K562 (cell line): ENCODE measurements at regions not wholly inside any gene's neighbourhood (a gene's known extent, or its start where the extent isn't known, plus 50 kb on each side); places are given as distances from the start of the nearest gene placed in this dataset.

ENCODE experiments used
- ATAC-seq: fragments of 200-7000 bp; cut with Tn5 transposase; 3 replicates; pipeline ENCODE4 v1.9.1; 2020; ENCODE audit warnings: moderate library complexity
- BruUV-seq: library from RNA; stranded (reverse); fragments of 400-500 nt; replicated peaks from 2 replicates; lab custom pipeline; 2021; lab: Mats Ljungman, UMichigan
- CTCF ChIA-PET: fragments of 300-600 bp; formaldehyde crosslinking; extraction: SDS; loops from one replicate; lab custom pipeline; 2021; ENCODE audit warnings: low intra/inter-chr PET ratio; lab: Yijun Ruan, JAX
- POLR2A ChIA-PET: fragments of 300-600, 350-650 bp; sonication (Branson Sonifier 250); formaldehyde crosslinking; extraction: SDS; loops from one replicate; lab custom pipeline; 2021; ENCODE audit warnings: antibody characterized with exemption, inconsistent platforms; lab: Yijun Ruan, JAX
- DNase-seq, 4 experiments: peaks; one replicate each; pipeline versions ENCODE4 v3.0.0 to v3.0.0-alpha.2; 2011 to 2018; ENCODE audit warnings: low spot score in 3 of 4, mixed read lengths in 3 of 4; ENCODE audit errors: extremely low read depth in 1 of 4
- FAIRE-seq: peaks from 2 replicates; lab custom pipeline; 2011; peaks lifted over from hg19 to GRCh38; lab: Jason Lieb, UNC
- H2AFZ ChIP-seq: 2 replicates; pipeline ENCODE4 v1.6.0; 2011; ENCODE audit warnings: low read depth, low read length, control low read depth, inconsistent platforms
- H3K27ac ChIP-seq: fragments of 200-600 bp; 3 replicates; pipeline ENCODE4 v1.8.0; 2011; ENCODE audit warnings: low read depth, mild to moderate bottlenecking, control low read depth, inconsistent platforms, low read length, moderate library complexity, mixed read lengths; ENCODE audit errors: extremely low read depth
- H3K27me3 ChIP-seq, 2 experiments: fragments of 300-600 bp in 1 of 2; 2 replicates in 1 of 2; 3 replicates in 1 of 2; pipeline versions ENCODE4 v1.6.0 to v1.8.0; 2011; ENCODE audit warnings: inconsistent platforms in 2 of 2, low read length in 2 of 2, mild to moderate bottlenecking in 1 of 2, mixed read lengths in 1 of 2, moderate library complexity in 1 of 2; ENCODE audit not compliant: control insufficient read depth in 2 of 2, insufficient read depth in 2 of 2
- H3K36me3 ChIP-seq: fragments of 300-600 bp; 3 replicates; pipeline ENCODE4 v1.8.0; 2011; ENCODE audit warnings: mild to moderate bottlenecking, low read length, inconsistent platforms; ENCODE audit not compliant: control insufficient read depth, insufficient read depth
- H3K4me1 ChIP-seq, 2 experiments: fragments of 200-600 bp in 1 of 2; replicated peaks in 1 of 2; 2 replicates in 1 of 2; 3 replicates in 1 of 2; pipeline versions ENCODE4 v1.5.1 to v1.8.0; 2011; ENCODE audit warnings: inconsistent platforms in 2 of 2, low read length in 2 of 2, mild to moderate bottlenecking in 1 of 2, mixed read lengths in 1 of 2, moderate library complexity in 1 of 2; ENCODE audit not compliant: control insufficient read depth in 2 of 2, insufficient read depth in 2 of 2
- H3K4me2 ChIP-seq: 2 replicates; pipeline ENCODE4 v1.6.1; 2011; ENCODE audit warnings: low read length, control low read depth, inconsistent platforms, mixed read lengths; ENCODE audit not compliant: insufficient read depth
- H3K4me3 ChIP-seq: fragments of 200-600 bp; sonication (generic), shearing (Covaris generic); 2 replicates; pipeline ENCODE4 v1.5.1; 2016; ENCODE audit warnings: control low read depth, inconsistent platforms
- H3K79me2 ChIP-seq: fragments of 200-600 bp; 3 replicates; pipeline ENCODE4 v1.8.0; 2011; ENCODE audit warnings: low read length, inconsistent platforms; ENCODE audit not compliant: control insufficient read depth, insufficient read depth
- H3K9ac ChIP-seq, 2 experiments: 2 replicates each; pipeline versions ENCODE4 v1.6.0 to v1.6.1; 2011; ENCODE audit warnings: low read depth in 2 of 2, low read length in 2 of 2, control low read depth in 1 of 2, inconsistent platforms in 1 of 2, mild to moderate bottlenecking in 1 of 2, mixed read lengths in 1 of 2; ENCODE audit not compliant: insufficient read depth in 1 of 2
- H3K9me1 ChIP-seq: one replicate; pipeline ENCODE4 v1.6.0; 2011; ENCODE audit warnings: inconsistent platforms, mild to moderate bottlenecking, low read length, moderate library complexity; ENCODE audit not compliant: control insufficient read depth, insufficient read depth
- H3K9me3 ChIP-seq: replicated peaks from 2 replicates; pipeline ENCODE4 v1.5.1; 2011; ENCODE audit warnings: low read depth, low read length, inconsistent platforms; ENCODE audit not compliant: control insufficient read depth, insufficient read depth
- H4K20me1 ChIP-seq: replicated peaks from 2 replicates; pipeline ENCODE4 v1.6.1; 2011; ENCODE audit warnings: low read length, inconsistent platforms, mixed read lengths; ENCODE audit not compliant: control insufficient read depth, insufficient read depth
- HCFC1 ChIP-seq: IDR thresholded peaks from 2 replicates; pipeline ENCODE4 v1.6.1; 2012; ENCODE audit warnings: low read depth, low read length, improper control_type of control experiment
- HOMEZ ChIP-seq: fragments of 250-450 bp; sonication (Bioruptor Pico); IDR thresholded peaks from 2 replicates; pipeline ENCODE4 v1.4.0; 2020; ENCODE audit warnings: mild to moderate bottlenecking, moderate library complexity
- PML ChIP-seq: IDR thresholded peaks from 2 replicates; pipeline ENCODE4 v1.6.1; 2012; ENCODE audit warnings: low read length, inconsistent platforms
- RBM25 ChIP-seq: fragments of 200-400 bp; formaldehyde crosslinking; IDR thresholded peaks from 2 replicates; pipeline ENCODE4 v1.6.1; 2018; ENCODE audit warnings: low read length, low read depth, moderate library complexity; ENCODE audit not compliant: severe bottlenecking
- ZBTB33 ChIP-seq: sonication (generic); formaldehyde crosslinking; IDR thresholded peaks from 2 replicates; pipeline ENCODE4 v1.8.1; 2023; ENCODE audit warnings: mild to moderate bottlenecking, missing genetic modification reagents
- WGBS: fragments of 100-300 bp; shearing (Covaris generic); methylation state at CpG from one replicate; pipeline ENCODE4 v1.1.6; 2016; ENCODE audit warnings: low coverage, mixed read lengths; ENCODE audit not compliant: insufficient coverage; ENCODE audit errors: missing lambda C conversion rate; 5-methylcytosine and 5-hydroxymethylcytosine counted together
- in situ Hi-C: fragments of 300-500 bp; cut with MboI; formaldehyde crosslinking; loops from 4 replicates; pipeline ENCODE4 v1.15.0; 2018; ENCODE audit warnings: inconsistent platforms, mixed read lengths
- intact Hi-C: fragments of 100-400 bp; cut with micrococcal nuclease; formaldehyde crosslinking; loops from 2 replicates; pipeline ENCODE4 v1.14.2; 2022

- H3K36me3 ChIP-seq: no peaks in the 10 kb centered on the region
- WGBS: 0% methylated on average over 5 of the region's 5 CpGs
- no peak overlapping the region for H3K27ac ChIP-seq
- H4K20me1 ChIP-seq: no peaks in the 10 kb centered on the region; the same call in none of the 2 replicates
- H3K4me1 ChIP-seq: no peaks in the 10 kb centered on the region
- H3K9me3 ChIP-seq: no peaks in the 10 kb centered on the region
- in situ Hi-C loops (no loop called here), intact Hi-C loops (no loop called here)
- peaks cover 2 to 32% of the 10 kb centered on the region in 2 experiments; a peak in 3 of 5 replicates for H3K27me3 ChIP-seq
- no peaks in the 10 kb centered on the region for H3K79me2 ChIP-seq
- no peak for DNase-seq
- no peak overlapping the region for H3K4me3 ChIP-seq
- CTCF ChIA-PET: no interaction called here
- FAIRE-seq: no peak
- H3K9me1 ChIP-seq: no peaks in the 10 kb centered on the region
- H3K9ac ChIP-seq: no peak overlapping the region
- BruUV-seq: no TSS peak
- TF ChIP-seq RBM25 (peak; percentile 51), HOMEZ (CRISPR knock-in tag) (no peak), HCFC1 (no peak), ZBTB33 (CRISPR knock-in tag) (no peak), PML (no peak)
- POLR2A ChIA-PET: no interaction called here
- H3K4me2 ChIP-seq: no peak overlapping the region
- ATAC-seq: no peak
- H2AFZ ChIP-seq: no peak overlapping the region
Measured at GRCh38 chr20:57809149-57809548, 99.3 kb upstream of the PMEPA1 start.
